Stimulated activated naive CD8-positive, alpha-beta T cell treated with anti-CD3 and anti-CD28 coated beads, Interleukin-15, Interleukin-2, amounts not matched to agents 100 U/mL and 50 U/mL, for 24 hours (primary cell): ENCODE measurements at regions not wholly inside any gene's neighbourhood (a gene's known extent, or its start where the extent isn't known, plus 50 kb on each side); places are given as distances from the start of the nearest gene placed in this dataset.
"Not testable (repeated sequence)": the region's sequence is repeated elsewhere in the genome, so short reads cannot be mapped to it uniquely, and the experiment has no call there.

Experiments
- ATAC-seq: fragments of 150-1000 bp; cut with Tn5 transposase; one replicate; pipeline ENCODE4 v1.10.0; 2021
- DNase-seq: peaks from one replicate; pipeline ENCODE4 v3.0.0; 2021

DNA sequence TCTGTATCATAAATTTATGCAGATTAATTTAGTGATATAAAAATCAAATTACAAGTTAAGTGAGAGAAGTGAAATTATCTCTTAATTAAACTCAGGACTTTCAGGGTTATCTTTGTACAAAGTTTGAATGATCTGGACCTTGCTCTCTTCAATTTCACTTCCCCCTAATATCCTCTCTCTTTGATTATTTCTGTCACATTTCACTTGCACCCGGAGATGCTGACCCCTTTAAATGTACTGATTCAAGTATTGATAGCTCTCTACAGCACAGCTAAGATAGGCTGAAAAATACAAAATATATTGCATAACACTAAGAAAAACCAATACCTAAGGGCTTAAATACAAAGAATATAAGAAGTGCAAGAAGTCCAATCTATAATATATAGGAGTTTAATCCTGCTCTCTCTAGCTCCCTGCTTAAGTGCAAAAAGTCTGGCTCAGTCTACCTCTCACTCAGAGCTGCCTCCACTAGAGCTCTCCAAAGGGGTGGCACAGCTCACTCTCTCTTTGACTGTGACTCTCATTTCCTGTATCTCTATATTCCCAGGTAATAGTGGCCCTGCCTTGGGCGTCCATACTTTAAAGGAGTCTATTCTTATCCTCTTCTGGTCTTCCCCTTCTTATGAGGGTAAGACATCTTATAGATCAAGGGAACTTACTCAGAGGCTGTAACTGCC, 588.4 kb downstream of the RFPL4B start:
- DNase-seq: no peak
- no peak for ATAC-seq

DNA sequence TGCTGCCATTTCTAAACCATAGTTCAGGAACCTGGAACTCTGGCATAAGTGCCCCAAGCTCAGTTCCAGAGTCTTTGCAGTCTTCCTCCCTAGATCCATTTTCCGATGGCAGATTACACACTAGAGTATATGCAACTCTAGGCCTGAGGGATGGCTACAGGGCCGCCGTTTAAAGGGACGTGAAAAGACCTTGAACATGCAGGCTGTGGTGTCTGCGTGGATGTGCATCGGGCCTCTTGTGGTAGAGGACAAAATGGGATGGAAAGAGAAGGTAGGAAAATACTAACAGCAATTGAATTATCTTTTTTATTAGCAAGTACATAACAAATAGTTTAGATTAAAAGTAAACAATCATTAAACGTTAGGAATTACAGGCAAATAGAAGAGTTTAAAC, 588.9 kb downstream of the RFPL4B start:
- no peak for ATAC-seq

DNA sequence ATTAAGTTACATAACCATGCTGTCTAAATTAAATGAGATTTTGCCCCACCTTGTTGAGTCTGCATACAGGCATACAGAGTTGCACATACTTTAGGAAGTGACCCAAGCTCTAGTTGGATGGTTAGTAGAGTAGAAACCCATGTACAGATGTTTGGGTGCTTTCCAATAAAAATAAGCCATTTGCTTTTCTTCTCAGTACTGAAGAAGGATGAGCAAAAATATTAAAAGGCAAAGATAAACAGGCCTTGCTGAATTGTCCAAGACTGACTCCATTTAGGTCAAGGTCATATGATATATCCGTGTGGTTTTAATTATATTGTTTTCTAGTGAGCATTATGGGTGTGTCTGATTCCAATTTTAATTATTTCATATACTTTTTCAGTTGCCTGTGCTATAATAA, 589.4 kb downstream of the RFPL4B start:
- DNase-seq (no peak), ATAC-seq (no peak)

More for the DNA sequence above, 588.9 kb downstream of the RFPL4B start:
- no peak for DNase-seq

DNA sequence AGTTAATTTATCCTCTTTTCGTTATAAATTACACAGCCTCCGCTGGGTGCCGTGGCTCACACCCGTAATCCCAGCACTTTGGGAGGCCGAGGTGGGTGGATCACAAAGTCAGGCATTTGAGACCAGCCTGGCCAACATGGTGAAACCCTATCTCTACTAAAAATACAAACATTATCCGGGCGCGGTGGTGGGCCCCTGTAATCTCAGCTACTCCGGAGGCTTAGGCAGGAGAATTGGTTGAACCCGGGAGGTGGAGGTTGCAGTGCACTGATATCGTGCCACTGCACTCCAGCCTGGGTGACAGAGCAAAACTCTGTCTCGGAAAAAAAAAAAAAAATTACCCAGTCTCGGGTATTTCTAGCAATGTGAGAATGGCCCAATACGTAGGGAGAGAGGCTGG, 590.6 kb downstream of the RFPL4B start:
- not testable (repeated sequence) for ATAC-seq, DNase-seq

DNA sequence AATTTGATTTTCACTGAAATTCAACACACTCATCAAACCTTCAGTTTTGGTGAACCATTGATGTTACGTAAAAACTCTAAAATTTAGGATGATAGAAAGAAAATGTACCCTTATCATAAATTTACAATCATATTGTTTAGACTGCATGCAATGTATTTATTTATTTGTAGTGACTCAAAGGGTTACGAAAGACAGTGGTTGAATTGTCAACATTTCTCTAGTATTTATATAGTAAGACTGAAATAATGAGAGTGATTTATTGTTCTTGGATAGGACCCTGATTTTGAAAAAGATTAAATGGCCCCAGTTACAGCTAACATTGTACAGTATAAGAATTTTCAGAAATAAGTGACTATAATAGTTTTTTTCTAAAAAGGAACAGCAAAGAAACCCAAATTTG, 591.5 kb downstream of the RFPL4B start:
- DNase-seq (no peak), ATAC-seq (no peak)

DNA sequence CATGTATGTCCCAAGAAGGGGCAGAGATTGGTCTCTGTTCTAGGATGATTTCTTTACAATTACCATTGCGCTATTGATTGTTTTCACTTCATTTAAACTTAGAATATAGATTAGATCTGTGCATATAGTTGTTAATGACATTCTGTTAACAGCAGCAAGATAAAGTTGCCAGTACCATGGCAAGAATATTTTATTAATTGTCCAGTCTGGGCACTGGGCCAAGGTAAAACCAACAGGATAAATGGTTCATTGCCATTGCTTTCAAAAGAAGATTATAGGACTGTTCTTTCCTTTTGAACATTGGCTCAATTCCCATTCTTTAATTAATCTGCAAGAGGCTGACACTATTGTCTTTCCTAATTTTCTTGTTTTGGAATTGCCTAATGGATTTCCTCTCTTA, 592.4 kb downstream of the RFPL4B start:
- no peak for ATAC-seq

DNA sequence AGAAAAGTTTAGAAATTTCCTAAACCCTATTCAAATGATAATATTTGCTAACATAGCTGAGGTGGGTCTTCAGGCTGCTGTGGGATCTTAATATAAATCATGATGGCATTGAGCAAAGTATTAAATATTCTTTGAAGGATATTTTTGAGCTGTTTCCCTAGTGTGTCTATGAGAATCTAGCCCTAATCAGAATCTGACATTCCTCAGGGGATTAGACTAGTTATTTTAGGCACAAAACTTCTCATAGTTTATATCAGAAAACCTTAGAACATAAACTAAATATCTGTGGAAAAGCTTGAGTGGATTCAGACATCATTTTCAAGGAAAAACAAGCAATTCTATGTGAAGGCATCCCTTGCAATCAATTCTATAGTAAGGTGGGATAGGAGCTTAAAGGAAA, 594.5 kb downstream of the RFPL4B start:
- no peak for DNase-seq

More for the DNA sequence above, 592.4 kb downstream of the RFPL4B start:
- no peak for DNase-seq

DNA sequence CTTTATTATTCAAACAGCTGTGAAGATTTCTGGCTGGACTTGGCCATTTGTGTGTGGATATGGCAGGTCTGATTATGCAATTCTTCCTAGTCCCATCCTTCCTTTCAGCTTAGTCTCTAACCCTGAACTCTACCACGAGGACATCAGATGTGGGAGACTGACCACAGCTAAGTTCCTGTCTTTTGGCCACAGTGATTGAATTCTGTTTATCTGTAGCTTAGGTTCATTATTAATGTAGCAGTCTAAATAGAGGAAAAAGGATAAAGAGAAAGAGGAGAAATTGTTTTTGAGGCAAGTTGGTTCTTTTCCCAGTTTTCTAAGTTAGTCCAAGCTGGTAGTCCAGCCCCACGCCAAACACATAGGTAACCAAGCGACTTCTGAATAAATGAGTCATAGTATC, 598.9 kb downstream of the RFPL4B start:
- DNase-seq (no peak), ATAC-seq (no peak)

More for the DNA sequence above, 594.5 kb downstream of the RFPL4B start:
- no peak for ATAC-seq

DNA sequence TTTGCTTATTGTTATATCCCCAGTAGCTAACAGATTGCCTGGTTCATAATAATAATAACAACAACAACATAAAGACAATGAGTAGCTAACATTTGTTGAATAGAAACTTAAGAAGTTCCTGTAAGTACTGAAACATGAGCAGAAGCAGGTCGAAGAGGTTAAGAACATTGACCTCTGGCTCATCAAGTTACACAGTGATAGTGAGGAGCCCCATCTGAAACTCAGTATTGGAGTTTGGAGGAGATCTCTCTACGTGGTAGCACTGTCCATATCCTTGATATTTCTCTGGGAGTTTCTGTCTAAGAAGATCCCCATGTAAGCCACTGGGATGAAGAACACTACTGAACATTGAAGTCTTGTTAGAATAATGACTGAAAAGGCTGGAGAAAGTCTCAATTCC, 600.4 kb downstream of the RFPL4B start:
- ATAC-seq: no peak
- no peak for DNase-seq

DNA sequence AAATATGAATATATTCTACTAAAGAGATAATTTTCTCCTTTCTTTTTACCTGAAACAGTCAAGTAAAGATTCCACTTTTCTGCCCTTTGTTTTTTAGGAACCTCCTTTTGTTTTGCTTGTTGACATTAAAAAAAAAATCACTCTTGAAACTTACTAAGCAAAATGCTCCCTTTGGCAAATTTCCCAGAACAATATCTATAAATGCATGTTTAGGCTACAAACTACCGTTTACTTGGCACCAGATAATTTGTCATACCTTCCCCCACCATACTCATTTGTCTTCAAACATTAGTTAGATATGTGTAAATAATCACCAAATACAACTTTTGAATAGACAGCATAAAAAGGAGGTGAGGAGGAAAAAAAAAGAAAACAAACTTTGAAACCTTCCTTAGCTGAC, 604.7 kb downstream of the RFPL4B start:
- DNase-seq (no peak), ATAC-seq (no peak)

DNA sequence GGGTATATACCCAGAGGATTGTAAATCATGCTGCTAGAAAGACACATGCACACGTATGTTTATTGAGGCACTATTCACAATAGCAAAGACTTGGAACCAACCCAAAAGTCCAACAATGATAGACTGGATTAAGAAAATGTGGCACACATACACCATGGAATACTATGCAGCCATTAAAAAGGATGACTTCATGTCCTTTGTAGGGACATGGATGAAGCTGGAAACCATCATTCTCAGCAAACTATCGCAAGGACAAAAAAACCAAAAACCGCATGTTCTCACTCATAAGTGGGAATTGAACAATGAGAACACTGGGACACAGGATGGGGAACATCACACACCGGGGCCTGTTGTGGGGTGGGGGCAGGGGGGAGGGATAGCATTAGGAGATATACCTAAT, 608.6 kb downstream of the RFPL4B start:
- not testable (repeated sequence) for ATAC-seq, DNase-seq

DNA sequence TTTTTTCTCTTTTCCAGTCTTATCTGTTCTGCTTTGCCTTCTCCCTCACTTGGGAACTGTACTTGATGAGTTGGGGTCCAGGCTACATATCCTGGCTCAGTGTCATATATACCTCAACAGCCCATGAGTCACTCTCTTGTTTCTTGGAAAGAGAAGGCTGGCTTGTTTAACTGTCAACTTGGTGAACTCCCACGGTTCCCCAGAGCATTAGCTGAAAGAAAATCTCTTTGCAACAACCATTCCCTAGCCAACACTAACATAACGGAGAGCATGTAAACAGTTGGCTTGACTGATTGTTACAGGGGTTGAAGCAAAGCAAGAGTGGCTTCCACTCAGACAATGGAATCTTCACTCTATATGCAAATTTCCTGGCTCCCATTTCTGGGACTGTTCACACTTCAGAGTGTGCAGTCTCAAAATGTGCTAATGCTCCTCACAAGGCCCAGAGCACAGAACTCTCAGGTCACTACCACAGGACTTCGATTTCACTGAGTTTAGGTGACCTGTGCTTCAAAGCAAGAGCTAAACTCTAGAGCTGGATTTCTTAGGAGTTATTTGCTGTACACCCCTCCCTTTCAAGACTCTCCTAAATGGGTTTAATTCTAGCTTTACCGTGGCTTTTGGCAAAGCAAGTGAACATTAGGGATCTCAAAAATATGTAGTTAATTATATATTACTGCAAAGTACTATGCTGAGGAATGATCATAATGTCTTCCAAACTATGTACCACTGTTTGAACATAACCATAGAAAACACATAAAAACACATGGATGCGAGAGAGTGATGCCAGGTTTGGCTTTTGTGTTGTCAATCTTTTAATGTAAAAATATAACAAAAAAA, 609.8 kb downstream of the RFPL4B start:
- ATAC-seq (no peak), DNase-seq (no peak)

DNA sequence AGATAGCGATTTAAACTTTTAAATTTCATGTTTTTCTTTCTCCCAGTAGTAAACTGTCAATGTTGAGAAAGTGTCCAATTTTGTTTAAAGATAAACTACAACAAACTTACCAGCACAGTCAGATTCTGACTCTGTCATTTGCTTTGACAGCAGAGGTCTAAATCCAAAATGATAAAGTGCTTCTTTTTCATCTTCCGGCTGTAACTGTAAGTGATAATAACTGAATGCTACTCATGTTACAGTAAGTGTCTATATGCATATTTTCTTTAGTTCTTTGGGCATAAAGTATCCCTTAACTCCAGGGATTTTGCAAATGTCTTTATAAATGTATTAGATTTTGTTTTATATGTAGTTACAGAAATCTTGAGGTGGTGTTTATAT, 610.4 kb downstream of the RFPL4B start:
- ATAC-seq (no peak), DNase-seq (no peak)

DNA sequence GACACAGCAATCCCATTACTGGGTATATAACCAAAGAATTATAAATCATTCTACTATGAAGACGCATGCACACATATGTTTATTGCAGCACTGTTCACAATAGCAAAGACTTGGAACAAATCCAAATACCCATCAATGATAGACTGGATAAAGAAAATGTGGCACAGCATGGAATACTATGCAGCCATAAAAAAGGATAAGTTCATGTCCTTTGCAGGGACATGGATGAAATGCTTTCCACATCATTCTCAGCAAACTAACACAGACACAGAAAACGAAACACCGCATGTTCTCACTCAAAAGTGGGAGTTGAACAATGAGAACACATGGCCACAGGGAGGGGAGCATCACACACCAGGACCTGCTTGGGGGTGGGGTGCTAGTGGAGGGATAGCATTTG, 613.0 kb downstream of the RFPL4B start:
- ATAC-seq, DNase-seq: not testable (repeated sequence)

DNA sequence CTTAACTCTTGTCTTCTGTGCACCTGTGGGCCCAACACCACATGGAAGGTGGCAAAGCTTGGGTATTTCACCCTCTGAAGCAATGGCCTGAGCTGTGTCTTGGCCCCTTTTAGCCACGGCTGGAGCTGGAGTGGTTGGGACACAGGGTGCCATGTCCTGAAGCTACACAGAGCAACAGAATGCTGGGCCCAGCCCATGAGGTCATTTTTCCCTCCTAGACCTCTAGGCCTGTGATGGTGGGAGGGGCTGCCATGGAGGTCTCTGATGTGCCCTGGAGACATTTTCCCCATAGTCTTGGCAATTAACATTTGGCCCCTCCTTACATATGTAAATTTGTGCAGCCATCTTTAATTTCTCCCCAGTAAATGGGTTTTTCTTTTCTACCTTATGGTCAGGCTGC, 620.8 kb downstream of the RFPL4B start:
- no peak for DNase-seq
- ATAC-seq: no peak

DNA sequence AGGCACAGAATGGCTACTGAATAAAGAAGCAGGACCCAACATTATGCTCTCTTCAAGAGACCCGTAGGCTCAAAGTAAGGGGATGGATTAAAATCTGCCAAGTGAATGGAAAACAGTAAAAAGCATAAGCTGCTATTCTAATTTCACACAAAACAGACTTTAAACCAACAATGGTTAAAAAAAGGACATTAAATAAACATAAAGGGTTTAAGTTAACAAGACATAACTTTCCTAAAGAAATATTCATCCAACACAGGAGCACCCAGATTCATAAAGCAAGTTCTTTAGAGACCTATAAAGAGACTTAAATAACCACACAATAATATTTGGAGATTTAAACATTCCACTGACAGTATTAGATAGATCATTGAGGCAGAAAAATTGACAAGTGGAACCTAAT, 624.5 kb downstream of the RFPL4B start:
- ATAC-seq: no peak
- DNase-seq: no peak

DNA sequence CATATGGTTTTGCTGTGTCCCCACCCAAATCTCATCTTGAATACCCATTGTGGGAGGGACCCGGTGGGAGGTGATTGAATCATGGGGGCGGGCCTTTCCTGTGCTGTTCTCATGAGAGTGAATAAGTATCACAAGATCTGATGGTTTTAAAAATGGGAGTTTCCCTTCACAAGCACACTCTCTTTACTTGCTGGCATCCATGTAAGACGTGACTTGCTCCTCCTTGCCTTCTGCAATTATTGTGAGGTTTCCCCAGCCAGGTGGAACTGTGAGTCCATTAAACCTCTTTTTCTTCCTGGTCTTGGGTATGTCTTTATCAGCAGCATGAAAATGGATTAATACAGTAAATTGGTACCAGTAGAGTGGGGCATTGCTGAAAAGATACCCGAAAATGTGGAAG, 627.8 kb downstream of the RFPL4B start:
- DNase-seq, ATAC-seq: not testable (repeated sequence)

DNA sequence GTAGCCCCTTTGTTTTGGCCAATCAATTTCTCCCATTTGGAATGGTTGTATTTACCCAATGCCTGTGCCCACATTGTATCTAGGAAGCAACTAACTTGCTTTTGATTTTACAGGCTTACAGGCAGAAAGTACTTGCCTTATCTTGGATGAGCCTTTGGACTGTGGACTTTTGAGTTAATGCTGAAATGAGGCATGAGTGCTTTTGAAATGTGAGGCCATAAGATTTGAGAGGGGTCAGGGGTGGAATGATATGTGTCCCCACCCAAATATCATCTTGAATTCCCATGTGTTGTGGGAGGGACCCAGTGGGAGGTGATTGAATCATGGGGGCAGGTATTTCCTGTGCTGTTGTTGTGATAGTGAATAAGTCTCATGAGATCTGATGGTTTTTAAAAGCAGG, 629.4 kb downstream of the RFPL4B start:
- ATAC-seq, DNase-seq: not testable (repeated sequence)

DNA sequence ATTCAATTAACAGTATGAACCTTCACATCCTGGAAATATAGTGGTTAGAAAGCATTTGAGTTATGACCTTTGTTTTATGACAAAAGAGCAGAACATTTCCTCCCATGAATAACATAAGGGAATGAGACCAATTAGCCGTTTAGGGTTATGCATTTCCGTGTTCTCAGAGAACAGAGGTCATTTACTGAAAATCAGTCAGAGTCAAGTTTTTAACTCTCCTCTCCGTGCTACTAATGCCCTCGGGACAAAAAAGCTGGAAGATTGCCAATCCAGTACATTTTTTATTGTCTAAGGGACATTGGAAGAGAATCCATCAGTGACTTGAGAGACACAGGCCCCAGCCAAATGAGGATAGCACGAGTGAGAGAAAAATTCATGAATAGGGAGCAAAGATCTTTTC, 632.7 kb downstream of the RFPL4B start:
- ATAC-seq (no peak), DNase-seq (no peak)

DNA sequence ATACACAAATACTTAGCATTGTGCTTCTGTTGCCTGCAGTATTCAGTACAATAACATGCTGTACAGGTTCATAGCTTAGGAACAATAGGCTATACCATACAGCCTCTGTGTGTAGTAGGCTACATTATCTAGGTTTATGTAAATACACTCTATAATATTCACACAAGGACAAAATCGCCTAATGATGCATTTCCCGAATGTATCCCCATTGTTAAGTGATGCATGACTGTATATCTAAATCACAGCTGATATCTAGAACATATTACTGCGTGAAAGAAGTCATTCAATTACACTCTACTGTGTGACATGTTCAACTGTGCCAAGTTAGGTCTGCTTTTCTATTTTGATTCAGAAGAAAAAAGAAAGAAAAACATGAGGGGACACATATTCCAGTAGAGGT, 633.5 kb downstream of the RFPL4B start:
- ATAC-seq (no peak), DNase-seq (no peak)

DNA sequence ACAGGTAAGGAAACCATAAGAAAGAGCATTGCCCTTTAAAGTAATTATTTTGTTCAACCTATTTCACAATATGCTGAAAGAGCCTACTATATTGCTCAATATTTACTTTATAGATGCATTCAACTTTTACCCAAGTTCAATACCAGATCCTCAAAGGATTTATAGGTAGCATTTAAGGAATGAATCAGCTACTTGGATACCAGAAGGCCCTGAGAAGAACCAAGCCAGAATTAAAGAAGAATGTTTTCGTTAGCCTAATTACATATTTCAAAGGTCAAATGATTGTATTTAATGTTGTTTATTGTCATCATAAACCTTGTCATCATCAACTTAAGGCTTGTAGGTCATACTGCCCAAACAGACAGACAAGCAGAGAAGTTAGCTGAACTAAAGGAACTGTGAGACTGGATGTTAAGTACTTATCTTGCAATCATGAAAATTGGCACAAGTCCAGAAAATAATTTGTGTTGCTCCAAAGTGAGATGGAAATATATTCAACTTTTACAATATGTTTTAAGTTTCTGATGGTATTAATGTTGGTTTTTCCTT, 636.7 kb downstream of the RFPL4B start:
- ATAC-seq (no peak), DNase-seq (no peak)

DNA sequence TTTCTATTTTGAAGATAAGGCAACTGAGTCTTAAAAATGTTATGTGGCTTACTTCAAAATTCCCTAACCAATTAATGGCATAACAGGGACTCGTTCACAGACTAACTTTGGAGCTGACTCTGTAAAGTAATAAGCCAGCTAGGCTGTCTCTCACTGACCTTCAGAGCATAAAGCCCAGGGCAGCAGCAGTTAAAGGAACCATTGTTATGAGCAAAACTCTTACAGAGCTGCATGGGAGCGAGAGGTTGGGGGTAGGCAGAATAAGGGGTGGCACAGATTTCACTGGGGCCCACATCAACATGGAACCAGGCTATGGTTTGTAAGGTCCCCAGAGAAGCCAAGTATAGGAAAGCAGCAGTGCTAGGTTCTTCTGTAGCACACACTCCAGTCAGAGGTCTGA, 637.8 kb downstream of the RFPL4B start:
- no peak for ATAC-seq
- DNase-seq: no peak

DNA sequence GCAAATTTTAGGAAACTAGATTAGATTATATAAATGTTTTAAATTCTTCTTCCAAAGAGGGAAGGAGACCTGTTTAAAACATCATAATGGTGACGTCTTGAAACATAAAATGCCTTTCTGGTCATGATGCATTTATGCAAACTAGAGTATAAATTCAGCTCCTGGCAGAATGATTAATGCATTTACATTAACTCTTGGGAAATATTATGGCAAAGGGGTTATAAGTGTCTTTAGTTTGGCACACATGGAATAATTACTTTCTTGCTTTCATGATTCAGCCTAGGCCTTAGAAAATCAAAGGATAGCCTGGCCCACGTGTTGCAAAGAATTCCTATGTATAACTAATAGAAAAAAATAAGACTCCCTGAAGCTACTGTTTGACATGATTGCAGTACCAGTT, 639.2 kb downstream of the RFPL4B start:
- ATAC-seq (no peak), DNase-seq (no peak)
